OCI-LY3 (cell line): ENCODE measurements at regions not wholly inside any gene's neighbourhood (a gene's known extent, or its start where the extent isn't known, plus 50 kb on each side); places are given as distances from the start of the nearest gene placed in this dataset.
A peak's percentile ranks its signal among the peaks of the same experiment; 100 is the strongest.

Experiments
- H2AFZ ChIP-seq: fragments of 200-600, 300-600 bp; shearing (Covaris generic); 2 replicates; pipeline ENCODE4 v1.6.0; 2014; ENCODE audit warnings: antibody characterized with exemption, low read depth, low read length
- H3K27ac ChIP-seq: fragments of 200-600, 300-600 bp; sonication (generic); 2 replicates; pipeline ENCODE4 v1.5.1; 2014; ENCODE audit warnings: mild to moderate bottlenecking, low read length, moderate library complexity, mixed read lengths
- H3K27me3 ChIP-seq: fragments of 200-600, 300-600 bp; sonication (generic); 2 replicates; pipeline ENCODE4 v1.6.1; 2014; ENCODE audit warnings: low read depth, low read length, mixed read lengths
- H3K36me3 ChIP-seq: fragments of 200-600, 300-600 bp; sonication (generic); replicated peaks from 2 replicates; pipeline ENCODE3; 2014; ENCODE audit warnings: low read depth, low read length, mixed read lengths
- H3K4me1 ChIP-seq: fragments of 300-600, 200-600 bp; sonication (generic); 2 replicates; pipeline ENCODE4 v1.6.1; 2014; ENCODE audit warnings: low read length, mixed read lengths
- H3K4me2 ChIP-seq: fragments of 200-600, 300-600 bp; sonication (generic); 2 replicates; pipeline ENCODE4 v1.6.1; 2014; ENCODE audit warnings: low read length, mixed read lengths
- H3K4me3 ChIP-seq: fragments of 300-600, 200-600 bp; sonication (generic); 2 replicates; pipeline ENCODE4 v1.5.1; 2014; ENCODE audit warnings: antibody characterized with exemption, mild to moderate bottlenecking, low read length, moderate library complexity
- H3K79me2 ChIP-seq: fragments of 300-600, 200-600 bp; shearing (Covaris generic); 2 replicates; pipeline ENCODE4 v1.6.1; 2014; ENCODE audit warnings: mild to moderate bottlenecking, low read length, mixed read lengths
- H3K9ac ChIP-seq: fragments of 300-600, 200-600 bp; shearing (Covaris generic); 2 replicates; pipeline ENCODE4 v1.6.0; 2014; ENCODE audit warnings: mild to moderate bottlenecking, low read length, moderate library complexity
- H3K9me3 ChIP-seq: fragments of 200-600, 300-600 bp; shearing (Covaris generic); 2 replicates; pipeline ENCODE4 v1.6.1; 2014; ENCODE audit warnings: low read length, mixed read lengths; ENCODE audit not compliant: insufficient read depth
- H4K20me1 ChIP-seq: fragments of 200-600, 300-600 bp; sonication (generic); 2 replicates; pipeline ENCODE4 v1.6.1; 2016; ENCODE audit warnings: low read length, mixed read lengths; ENCODE audit not compliant: insufficient read depth
- EZH2phosphoT487 ChIP-seq: fragments of 200-600 bp; shearing (Covaris generic); IDR thresholded peaks from 2 replicates; pipeline ENCODE4 v1.6.1; 2018; ENCODE audit warnings: antibody characterized with exemption, mixed run types, low read depth
- TF ChIP-seq, protein P1 (sequence below): fragments of 200-600, 300-600 bp; sonication (generic); IDR thresholded peaks from 2 replicates; pipeline ENCODE4 v1.5.1; 2014; ENCODE audit warnings: antibody characterized with exemption, low read length, low read depth

GRCh38 chr20:12203399-12203798 lies 285.7 kb downstream of the BTBD3 start:
- H3K36me3 ChIP-seq, result no peaks in the 10 kb centered on the region
- H3K9me3 ChIP-seq, result no peaks in the 10 kb centered on the region
- H3K27me3 ChIP-seq, result no peaks in the 10 kb centered on the region
- no peak overlapping the region for H3K27ac ChIP-seq
- H2AFZ ChIP-seq, result no peak overlapping the region
- no peak overlapping the region for H3K9ac ChIP-seq
- H4K20me1 ChIP-seq, result no peaks in the 10 kb centered on the region
- TF ChIP-seq EZH2phosphoT487, result no peak
- TF ChIP-seq, protein P1, sequence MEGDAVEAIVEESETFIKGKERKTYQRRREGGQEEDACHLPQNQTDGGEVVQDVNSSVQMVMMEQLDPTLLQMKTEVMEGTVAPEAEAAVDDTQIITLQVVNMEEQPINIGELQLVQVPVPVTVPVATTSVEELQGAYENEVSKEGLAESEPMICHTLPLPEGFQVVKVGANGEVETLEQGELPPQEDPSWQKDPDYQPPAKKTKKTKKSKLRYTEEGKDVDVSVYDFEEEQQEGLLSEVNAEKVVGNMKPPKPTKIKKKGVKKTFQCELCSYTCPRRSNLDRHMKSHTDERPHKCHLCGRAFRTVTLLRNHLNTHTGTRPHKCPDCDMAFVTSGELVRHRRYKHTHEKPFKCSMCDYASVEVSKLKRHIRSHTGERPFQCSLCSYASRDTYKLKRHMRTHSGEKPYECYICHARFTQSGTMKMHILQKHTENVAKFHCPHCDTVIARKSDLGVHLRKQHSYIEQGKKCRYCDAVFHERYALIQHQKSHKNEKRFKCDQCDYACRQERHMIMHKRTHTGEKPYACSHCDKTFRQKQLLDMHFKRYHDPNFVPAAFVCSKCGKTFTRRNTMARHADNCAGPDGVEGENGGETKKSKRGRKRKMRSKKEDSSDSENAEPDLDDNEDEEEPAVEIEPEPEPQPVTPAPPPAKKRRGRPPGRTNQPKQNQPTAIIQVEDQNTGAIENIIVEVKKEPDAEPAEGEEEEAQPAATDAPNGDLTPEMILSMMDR, result no peak
- no peak overlapping the region for H3K4me2 ChIP-seq
- H3K4me1 ChIP-seq, result no peaks in the 10 kb centered on the region
- H3K79me2 ChIP-seq, result no peaks in the 10 kb centered on the region
- no peak overlapping the region for H3K4me3 ChIP-seq

GRCh38 chr20:12203981-12204380 lies 286.3 kb downstream of the BTBD3 start:
- Histone ChIP-seq H3K27me3 (no peaks in the 10 kb centered on the region), H2AFZ (no peak overlapping the region), H3K9ac (no peak overlapping the region), H3K27ac (no peak overlapping the region), H3K9me3 (no peaks in the 10 kb centered on the region), H3K36me3 (no peaks in the 10 kb centered on the region), H4K20me1 (no peaks in the 10 kb centered on the region), H3K79me2 (no peaks in the 10 kb centered on the region), H3K4me2 (no peak overlapping the region), H3K4me3 (no peak overlapping the region), H3K4me1 (no peaks in the 10 kb centered on the region)
- TF ChIP-seq, protein P1, result no peak
- no peak for TF ChIP-seq EZH2phosphoT487

DNA sequence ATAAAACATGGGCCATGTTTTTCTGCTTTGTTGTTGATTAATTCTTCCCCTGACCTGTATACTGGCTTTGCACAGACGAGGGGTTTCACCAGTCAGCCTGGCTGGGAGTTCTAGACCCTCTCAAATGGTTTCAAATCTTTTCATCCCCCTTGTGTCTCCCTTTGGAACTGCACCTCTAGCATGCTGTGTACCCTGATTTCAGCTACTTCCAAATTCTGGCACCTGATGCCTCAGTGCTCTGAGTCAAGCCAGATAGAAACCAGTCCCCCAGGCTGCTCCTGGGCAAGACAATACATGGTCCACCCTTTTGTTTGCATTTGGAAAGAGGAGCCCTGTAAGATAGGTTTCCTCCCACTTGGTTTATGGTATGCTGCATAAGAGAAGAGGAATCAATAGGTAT lies 290.2 kb downstream of the BTBD3 start:
- no peaks in the 10 kb centered on the region for H3K36me3 ChIP-seq
- no peaks in the 10 kb centered on the region for H3K4me1 ChIP-seq
- H3K27ac ChIP-seq, result no peak overlapping the region
- no peaks in the 10 kb centered on the region for H4K20me1 ChIP-seq
- no peak overlapping the region for H3K9ac ChIP-seq
- TF ChIP-seq EZH2phosphoT487, result no peak
- TF ChIP-seq, protein P1, result peak; percentile 44
- H3K9me3 ChIP-seq, result no peaks in the 10 kb centered on the region
- H2AFZ ChIP-seq, result no peak overlapping the region
- no peak overlapping the region for H3K4me3 ChIP-seq
- no peaks in the 10 kb centered on the region for H3K27me3 ChIP-seq
- no peak overlapping the region for H3K4me2 ChIP-seq
- no peaks in the 10 kb centered on the region for H3K79me2 ChIP-seq

DNA sequence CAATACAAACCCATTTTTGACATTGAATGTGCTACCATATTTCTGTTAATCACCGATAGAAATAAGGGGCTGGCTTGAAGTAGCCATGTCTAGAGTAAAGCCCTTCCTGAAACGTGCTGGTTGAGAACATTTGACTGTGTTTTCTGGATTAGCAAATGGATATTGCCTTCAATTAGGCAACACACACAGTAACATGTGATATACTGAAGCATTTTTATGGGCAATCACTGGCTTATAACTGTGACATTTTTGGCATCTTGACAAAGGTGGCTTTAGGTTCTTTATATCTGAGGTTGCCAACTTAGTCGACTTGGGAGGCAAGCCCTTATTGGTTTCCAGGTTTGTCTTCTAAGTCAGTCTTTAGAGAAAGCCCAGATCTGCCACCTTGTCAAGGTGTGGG lies 292.9 kb downstream of the BTBD3 start:
- Histone ChIP-seq H3K9me3 (no peaks in the 10 kb centered on the region), H2AFZ (no peak overlapping the region), H3K4me3 (no peak overlapping the region), H3K4me2 (no peak overlapping the region), H3K27me3 (no peaks in the 10 kb centered on the region), H3K79me2 (no peaks in the 10 kb centered on the region), H3K36me3 (no peaks in the 10 kb centered on the region), H3K4me1 (no peaks in the 10 kb centered on the region), H3K27ac (no peak overlapping the region), H3K9ac (no peak overlapping the region), H4K20me1 (no peaks in the 10 kb centered on the region)
- TF ChIP-seq, protein P1, result no peak
- TF ChIP-seq EZH2phosphoT487, result no peak
